Lower lobe of right lung (tissue), 2 donors: ENCODE measurements at regions not wholly inside any gene's neighbourhood (a gene's known extent, or its start where the extent isn't known, plus 50 kb on each side); places are given as distances from the start of the nearest gene placed in this dataset.
A peak's percentile ranks its signal among the peaks of the same experiment; 100 is the strongest.

Experiments
- ATAC-seq, 2 donors: fragments of 200-7000 bp; cut with Tn5 transposase; one replicate each; pipeline ENCODE4 v1.9.1; 2020 to 2022; ENCODE audit warnings: mild to moderate bottlenecking in 2 of 2, moderate library complexity in 2 of 2
- DNase-seq: peaks from one replicate; pipeline ENCODE4 v3.0.0-alpha.2; 2020
- H3K27ac ChIP-seq: fragments of 200-600 bp; one replicate; pipeline ENCODE4 v1.8.0; 2022
- H3K27me3 ChIP-seq: fragments of 200-600 bp; one replicate; pipeline ENCODE4 v1.8.0; 2022; ENCODE audit warnings: low read depth
- H3K36me3 ChIP-seq: fragments of 200-600 bp; one replicate; pipeline ENCODE4 v1.8.0; 2022; ENCODE audit warnings: mild to moderate bottlenecking
- H3K4me1 ChIP-seq: fragments of 200-600 bp; one replicate; pipeline ENCODE4 v1.8.0; 2022
- H3K4me3 ChIP-seq: fragments of 200-600 bp; one replicate; pipeline ENCODE4 v1.8.0; 2022; ENCODE audit warnings: mild to moderate bottlenecking
- H3K9me3 ChIP-seq: fragments of 200-600 bp; one replicate; pipeline ENCODE4 v1.8.0; 2022
- CTCF ChIP-seq: fragments of 200-600 bp; IDR thresholded peaks from one replicate; pipeline ENCODE4 v1.8.0; 2022; ENCODE audit warnings: antibody characterized with exemption, mild to moderate bottlenecking
- intact Hi-C: fragments of 100-400 bp; cut with DNase I; formaldehyde crosslinking; loops from one replicate; pipeline ENCODE4 v1.11.0; 2022
- donor health status: DM: no; HTN: yes; CAD: no; lungs with severe emphysema.

- no peak overlapping the region for H3K27ac ChIP-seq
- no peak for DNase-seq
- TF ChIP-seq CTCF: no peak
- H3K27me3 ChIP-seq: peaks cover 6% of the 10 kb centered on the region
- H3K4me1 ChIP-seq: no peaks in the 10 kb centered on the region
- intact Hi-C loops: no loop called here
- no peaks in the 10 kb centered on the region for H3K9me3 ChIP-seq
- no peak for ATAC-seq
- H3K36me3 ChIP-seq: no peaks in the 10 kb centered on the region
- no peak overlapping the region for H3K4me3 ChIP-seq
Observed at GRCh38 chr11:119807841-119808240, 78.8 kb upstream of the NECTIN1 start.

- Histone ChIP-seq H3K27me3 (peaks cover 6% of the 10 kb centered on the region), H3K27ac (no peak overlapping the region), H3K4me3 (no peak overlapping the region), H3K9me3 (no peaks in the 10 kb centered on the region), H3K4me1 (no peaks in the 10 kb centered on the region), H3K36me3 (no peaks in the 10 kb centered on the region)
- DNase-seq (no peak), ATAC-seq (no peak)
- TF ChIP-seq CTCF: no peak
- intact Hi-C loops: no loop called here
Observed at GRCh38 chr11:119807402-119807801, 78.4 kb upstream of the NECTIN1 start.

GRCh38 chr11:119806064-119806915 is 77.3 kb upstream of the NECTIN1 start:
- no peak overlapping the region for H3K4me3 ChIP-seq
- DNase-seq (no peak), ATAC-seq (no peak)
- H3K9me3 ChIP-seq: no peaks in the 10 kb centered on the region
- no peak for TF ChIP-seq CTCF
- intact Hi-C loops: no loop called here
- H3K36me3 ChIP-seq: no peaks in the 10 kb centered on the region
- H3K27ac ChIP-seq: no peak overlapping the region
- no peaks in the 10 kb centered on the region for H3K4me1 ChIP-seq
- H3K27me3 ChIP-seq: peaks cover 6% of the 10 kb centered on the region

- Histone ChIP-seq H3K9me3 (no peaks in the 10 kb centered on the region), H3K27ac (no peak overlapping the region), H3K4me3 (no peak overlapping the region), H3K4me1 (no peaks in the 10 kb centered on the region), H3K27me3 (peaks cover 8% of the 10 kb centered on the region), H3K36me3 (no peaks in the 10 kb centered on the region)
- DNase-seq: peak; percentile 18
- intact Hi-C loops: no loop called here
- no peak for ATAC-seq
- TF ChIP-seq CTCF: no peak
Observed at GRCh38 chr11:119805663-119806062, 76.7 kb upstream of the NECTIN1 start.

GRCh38 chr11:119804698-119805097 is 75.7 kb upstream of the NECTIN1 start:
- ATAC-seq: no peak
- intact Hi-C loops: no loop called here
- Histone ChIP-seq H3K4me1 (no peaks in the 10 kb centered on the region), H3K27me3 (peaks cover 11% of the 10 kb centered on the region), H3K9me3 (no peaks in the 10 kb centered on the region), H3K36me3 (no peaks in the 10 kb centered on the region), H3K27ac (no peak overlapping the region), H3K4me3 (no peak overlapping the region)
- no peak for TF ChIP-seq CTCF
- DNase-seq: no peak
